ENCODE measurements at regions not wholly inside any gene's neighbourhood (a gene's known extent, or its start where the extent isn't known, plus 50 kb on each side); places are given as distances from the start of the nearest gene placed in this dataset.

GRCh38 chr3:77800893-77801292, 761.0 kb downstream of the ROBO2 start:
- no peak for TF ChIP-seq CTCF (conservative IDR thresholded peaks at IDR 0.05; ENCODE audit: low read length)
- TF ChIP-seq EZH2phosphoT487 (IDR thresholded peaks at IDR 0.05; ENCODE audit: borderline replicate concordance), result no peak
